NT2/D1 (cell line): ENCODE measurements at regions not wholly inside any gene's neighbourhood (a gene's known extent, or its start where the extent isn't known, plus 50 kb on each side); places are given as distances from the start of the nearest gene placed in this dataset.

Experiments used
- SUZ12 ChIP-seq: IDR thresholded peaks from 2 replicates; pipeline ENCODE4 v1.6.1; 2011; ENCODE audit not compliant: insufficient read length, insufficient read depth; ENCODE audit errors: extremely low read depth
- YY1 ChIP-seq: IDR thresholded peaks from 2 replicates; pipeline ENCODE4 v1.6.1; 2011; ENCODE audit not compliant: insufficient read length, insufficient read depth
- ZNF274 ChIP-seq: IDR thresholded peaks from 2 replicates; pipeline ENCODE4 v1.6.1; 2011; ENCODE audit warnings: mild to moderate bottlenecking, low read depth, low read length

GRCh38 chr11:27216270-27217149 is 146.5 kb downstream of the CCDC34 start:
- TF ChIP-seq YY1 (no peak), SUZ12 (no peak), ZNF274 (no peak)
